IPS-18a (cell line): ENCODE measurements at regions not wholly inside any gene's neighbourhood (a gene's known extent, or its start where the extent isn't known, plus 50 kb on each side); places are given as distances from the start of the nearest gene placed in this dataset.

Experiments
- H3K27ac ChIP-seq: one replicate; pipeline ENCODE4 v1.5.1; 2013; ENCODE audit warnings: low read length
- H3K27me3 ChIP-seq: one replicate; pipeline ENCODE4 v1.6.1; 2013; ENCODE audit warnings: mild to moderate bottlenecking, low read length; ENCODE audit not compliant: control insufficient read depth, insufficient read depth
- H3K36me3 ChIP-seq: one replicate; pipeline ENCODE4 v1.6.1; 2013; ENCODE audit warnings: low read depth, low read length; ENCODE audit not compliant: control insufficient read depth
- H3K4me1 ChIP-seq: one replicate; pipeline ENCODE4 v1.6.1; 2013; ENCODE audit warnings: low read depth, low read length; ENCODE audit not compliant: control insufficient read depth
- H3K4me3 ChIP-seq: one replicate; pipeline ENCODE4 v1.5.1; 2013; ENCODE audit warnings: low read length
- H3K9ac ChIP-seq: one replicate; pipeline ENCODE4 v1.6.1; 2013; ENCODE audit warnings: mild to moderate bottlenecking, low read length, moderate library complexity
- H3K9me3 ChIP-seq: one replicate; pipeline ENCODE4 v1.6.1; 2013; ENCODE audit warnings: low read depth, low read length; ENCODE audit not compliant: control insufficient read depth

DNA sequence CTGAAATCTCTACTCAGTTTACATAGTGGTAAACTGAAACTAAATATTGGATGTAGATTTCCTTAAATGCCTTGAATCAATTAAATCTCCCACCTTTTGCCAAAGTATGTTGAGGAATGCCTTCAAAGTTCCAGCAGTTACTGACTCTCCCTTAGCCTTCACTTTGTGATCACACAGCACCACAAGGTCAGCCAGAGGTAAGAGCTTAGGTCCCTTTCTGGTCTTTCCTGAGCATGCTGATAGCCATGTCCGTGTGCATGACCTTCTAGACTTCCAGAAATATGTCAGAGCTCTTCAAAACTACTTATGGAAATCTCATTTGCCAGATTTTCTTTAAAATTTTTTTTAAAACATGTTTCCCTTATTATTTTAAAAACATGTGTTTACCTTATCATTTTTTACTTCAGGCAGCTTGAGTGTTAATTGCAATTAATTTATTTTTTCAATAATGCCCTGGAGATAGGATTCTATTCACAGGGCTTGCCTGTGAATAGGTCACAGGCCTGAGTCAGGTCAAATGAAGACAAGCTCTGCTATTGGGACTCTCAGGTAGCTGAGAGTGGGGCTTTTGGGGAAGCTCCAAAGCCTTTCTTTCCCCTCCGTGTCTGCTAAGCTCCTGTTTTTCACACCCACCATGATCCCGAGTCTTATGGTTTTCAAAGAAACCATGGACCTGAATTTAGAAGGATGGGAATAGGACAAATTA is 220.5 kb downstream of the CXCL12 start:
- Histone ChIP-seq H3K4me3 (no peak overlapping the region), H3K4me1 (no peaks in the 10 kb centered on the region), H3K27me3 (no peaks in the 10 kb centered on the region), H3K9ac (no peak overlapping the region), H3K9me3 (no peaks in the 10 kb centered on the region), H3K27ac (no peak overlapping the region), H3K36me3 (no peaks in the 10 kb centered on the region)

DNA sequence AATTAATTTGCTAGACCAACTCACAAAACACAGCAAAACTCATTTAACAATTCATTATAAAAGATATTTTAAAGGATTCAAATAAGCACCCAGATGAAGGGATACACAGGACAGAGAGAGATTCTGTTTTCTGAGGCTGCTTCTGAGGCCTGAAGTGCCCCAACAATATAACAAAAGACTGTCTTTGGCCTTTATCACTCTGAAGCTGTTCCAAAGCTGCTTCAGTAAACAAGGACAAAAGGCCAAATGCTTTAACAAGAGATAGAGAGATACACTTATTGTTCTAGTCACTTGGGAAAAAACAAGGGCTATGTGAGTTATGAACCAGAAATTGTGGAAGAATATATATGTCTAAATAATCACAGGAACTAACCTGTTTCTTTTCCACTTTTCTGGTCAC is 223.7 kb downstream of the CXCL12 start:
- H3K27me3 ChIP-seq, result no peaks in the 10 kb centered on the region
- H3K27ac ChIP-seq, result no peak overlapping the region
- H3K9me3 ChIP-seq, result no peaks in the 10 kb centered on the region

DNA sequence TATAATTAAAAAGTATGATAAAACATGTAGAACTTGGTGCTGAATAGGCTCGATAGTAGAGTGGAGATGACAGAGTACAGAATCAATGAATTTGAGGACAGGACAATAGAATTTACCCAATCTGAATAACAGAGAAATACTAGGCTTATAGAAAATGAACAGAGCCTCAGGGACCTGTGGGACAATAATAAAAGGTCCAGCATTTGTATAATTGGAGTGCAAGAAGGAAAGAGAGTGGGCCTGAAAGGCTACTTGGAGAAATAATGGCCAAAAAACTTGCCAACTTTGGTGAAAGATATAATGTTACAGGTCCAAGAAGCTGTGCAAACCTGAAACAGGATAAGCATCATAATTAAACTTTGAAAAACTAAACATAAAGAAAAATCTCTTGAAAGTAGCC is 227.3 kb downstream of the CXCL12 start:
- Histone ChIP-seq H3K36me3 (no peaks in the 10 kb centered on the region), H3K27ac (no peak overlapping the region), H3K4me1 (no peaks in the 10 kb centered on the region), H3K9ac (no peak overlapping the region), H3K9me3 (peaks cover 3% of the 10 kb centered on the region), H3K4me3 (no peak overlapping the region), H3K27me3 (no peaks in the 10 kb centered on the region)

More for the DNA sequence above, 223.7 kb downstream of the CXCL12 start:
- Histone ChIP-seq H3K36me3 (no peaks in the 10 kb centered on the region), H3K4me3 (no peak overlapping the region), H3K9ac (no peak overlapping the region), H3K4me1 (no peaks in the 10 kb centered on the region)

GRCh38 chr10:44154956-44155355 is 229.9 kb downstream of the CXCL12 start:
- Histone ChIP-seq H3K9ac (no peak overlapping the region), H3K27ac (no peak overlapping the region), H3K27me3 (no peaks in the 10 kb centered on the region), H3K4me1 (no peaks in the 10 kb centered on the region), H3K36me3 (no peaks in the 10 kb centered on the region), H3K4me3 (no peak overlapping the region), H3K9me3 (peaks cover 8% of the 10 kb centered on the region)

DNA sequence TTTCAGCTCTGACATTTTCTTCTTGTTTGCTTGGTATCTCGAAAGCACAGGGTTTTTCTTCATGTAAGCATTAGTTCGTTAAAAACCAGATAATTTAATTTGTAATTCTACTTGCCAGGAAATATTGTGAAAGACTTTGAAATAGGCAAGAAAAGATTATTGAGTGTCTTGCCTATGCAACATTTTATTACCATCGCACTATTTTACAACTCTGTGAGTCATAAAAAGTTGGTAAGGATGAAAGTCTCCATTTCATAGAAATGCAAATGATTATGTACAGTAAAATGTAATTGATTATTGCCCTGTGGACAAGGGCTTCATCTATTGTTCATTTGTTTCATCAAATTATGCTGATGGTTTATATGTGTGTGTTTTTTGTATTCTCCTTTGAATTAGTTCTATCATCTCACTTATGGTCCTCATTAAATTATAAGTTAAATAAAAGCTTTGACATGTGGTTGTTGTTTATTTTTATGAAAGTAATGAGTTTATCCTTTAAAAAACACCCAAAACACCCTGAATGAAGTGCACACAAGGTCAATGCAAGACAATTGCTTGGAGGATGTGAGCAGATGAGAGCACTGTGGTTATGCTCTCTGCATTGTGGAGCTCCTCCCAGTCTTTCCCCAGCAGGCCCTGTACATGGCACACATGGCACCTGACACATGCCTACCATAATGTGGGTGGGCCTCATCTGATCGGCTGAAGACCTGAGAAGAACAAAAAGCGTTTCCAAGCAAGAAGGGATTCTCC is 230.8 kb downstream of the CXCL12 start:
- H3K36me3 ChIP-seq, result no peaks in the 10 kb centered on the region
- H3K4me1 ChIP-seq, result no peaks in the 10 kb centered on the region
- no peak overlapping the region for H3K27ac ChIP-seq
- H3K27me3 ChIP-seq, result no peaks in the 10 kb centered on the region
- H3K4me3 ChIP-seq, result no peak overlapping the region
- no peak overlapping the region for H3K9ac ChIP-seq
- peaks cover 8% of the 10 kb centered on the region for H3K9me3 ChIP-seq

DNA sequence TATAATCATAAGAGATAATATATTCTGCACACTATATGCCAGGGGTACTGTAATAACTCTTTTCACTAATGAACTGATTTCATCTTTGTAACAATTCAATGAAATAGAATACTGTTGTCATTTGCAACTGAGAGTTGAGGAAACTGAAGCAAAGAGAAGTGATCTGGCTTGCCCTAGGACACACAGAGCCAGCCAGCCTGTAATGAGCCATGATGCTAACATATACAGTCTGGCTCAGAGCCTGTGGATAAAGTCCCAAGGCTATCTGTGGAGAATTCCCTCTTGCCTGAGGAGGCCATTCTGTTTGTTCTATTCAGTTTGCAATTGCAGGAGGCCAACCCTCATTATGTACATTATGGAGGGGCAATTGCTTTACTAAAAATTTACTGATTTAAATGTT is 241.3 kb downstream of the CXCL12 start:
- Histone ChIP-seq H3K27me3 (no peaks in the 10 kb centered on the region), H3K27ac (no peak overlapping the region), H3K4me1 (no peaks in the 10 kb centered on the region), H3K36me3 (no peaks in the 10 kb centered on the region), H3K9ac (no peak overlapping the region), H3K9me3 (no peaks in the 10 kb centered on the region), H3K4me3 (no peak overlapping the region)

DNA sequence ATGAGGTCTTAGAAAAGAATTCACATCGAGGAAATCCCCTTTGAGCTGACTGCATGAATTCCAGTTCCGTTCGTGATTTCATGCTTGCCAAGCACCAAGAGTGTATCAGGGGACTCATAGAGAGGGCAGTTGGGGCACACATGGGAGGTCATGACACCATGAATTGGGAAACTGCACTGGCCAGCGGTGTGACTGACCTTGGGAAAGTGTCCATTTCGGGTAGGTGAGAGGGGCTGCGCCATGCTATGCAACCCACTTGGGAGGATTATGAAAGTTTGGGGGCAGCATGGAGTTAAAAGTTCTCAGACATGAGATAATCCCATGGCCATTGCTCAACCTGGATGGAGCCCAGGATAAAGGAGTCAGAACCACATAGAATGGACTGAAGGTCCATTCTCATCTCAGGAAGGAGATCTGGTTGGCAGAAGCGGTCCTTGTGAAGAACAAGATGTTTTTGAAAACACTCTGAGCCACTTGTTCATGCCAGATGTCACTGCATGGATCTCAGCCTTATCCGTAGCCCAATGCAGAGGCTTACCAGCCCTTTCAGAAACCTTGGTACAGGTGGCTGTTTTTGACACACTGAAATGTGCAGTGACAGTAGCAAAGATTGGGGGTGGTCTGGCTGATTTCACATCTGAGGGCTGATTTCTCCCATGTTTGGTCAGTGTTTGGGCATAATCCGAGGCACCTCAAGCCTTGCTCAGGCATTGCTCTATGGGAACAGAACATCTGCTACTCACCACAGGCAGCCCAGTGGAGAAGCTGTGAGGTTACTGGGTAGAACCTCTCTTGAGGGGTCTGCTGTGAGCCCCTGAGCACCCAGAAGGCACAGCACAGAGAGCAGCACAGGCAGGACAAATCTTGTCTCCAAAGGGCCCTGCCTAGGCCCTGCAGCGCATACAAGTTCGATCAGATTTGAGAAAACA is 252.3 kb downstream of the CXCL12 start:
- no peaks in the 10 kb centered on the region for H3K27me3 ChIP-seq
- H3K36me3 ChIP-seq, result no peaks in the 10 kb centered on the region
- no peak overlapping the region for H3K4me3 ChIP-seq
- H3K27ac ChIP-seq, result no peak overlapping the region
- peaks cover 4% of the 10 kb centered on the region for H3K9me3 ChIP-seq
- H3K4me1 ChIP-seq, result no peaks in the 10 kb centered on the region
- H3K9ac ChIP-seq, result no peak overlapping the region

- H3K9ac ChIP-seq, result no peak overlapping the region
- H3K36me3 ChIP-seq, result no peaks in the 10 kb centered on the region
- H3K9me3 ChIP-seq, result no peaks in the 10 kb centered on the region
- no peak overlapping the region for H3K27ac ChIP-seq
- no peaks in the 10 kb centered on the region for H3K4me1 ChIP-seq
- H3K4me3 ChIP-seq, result no peak overlapping the region
- no peaks in the 10 kb centered on the region for H3K27me3 ChIP-seq
Measured at GRCh38 chr10:44126291-44126717, 258.6 kb downstream of the CXCL12 start.

- H3K4me1 ChIP-seq, result no peaks in the 10 kb centered on the region
- H3K4me3 ChIP-seq, result no peak overlapping the region
- no peaks in the 10 kb centered on the region for H3K27me3 ChIP-seq
- no peaks in the 10 kb centered on the region for H3K36me3 ChIP-seq
- no peak overlapping the region for H3K27ac ChIP-seq
- H3K9me3 ChIP-seq, result no peaks in the 10 kb centered on the region
- H3K9ac ChIP-seq, result no peak overlapping the region
Measured at GRCh38 chr10:44125879-44126278, 259.0 kb downstream of the CXCL12 start.

DNA sequence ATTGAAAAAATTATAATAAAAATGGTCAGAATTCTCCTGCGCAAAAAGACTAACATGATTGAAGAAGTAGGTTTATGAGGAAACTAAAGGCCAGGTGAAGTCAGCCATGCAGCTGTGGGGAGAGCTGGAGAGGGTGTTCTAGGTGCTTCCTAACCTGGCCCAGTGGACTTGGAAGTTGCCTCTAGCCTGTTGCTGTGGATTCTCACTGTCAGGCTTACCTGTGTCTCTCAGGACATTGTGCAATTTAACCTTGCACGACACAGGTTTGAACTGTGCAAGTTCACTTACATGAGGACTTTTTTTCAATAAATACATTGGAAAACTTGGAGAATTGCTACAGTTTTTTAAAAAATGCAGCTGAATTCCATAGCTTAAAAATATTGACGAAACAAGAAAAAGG is 266.4 kb downstream of the CXCL12 start:
- no peak overlapping the region for H3K4me3 ChIP-seq
- H3K36me3 ChIP-seq, result no peaks in the 10 kb centered on the region
- no peak overlapping the region for H3K27ac ChIP-seq
- no peak overlapping the region for H3K9ac ChIP-seq
- no peaks in the 10 kb centered on the region for H3K27me3 ChIP-seq
- no peaks in the 10 kb centered on the region for H3K4me1 ChIP-seq
- H3K9me3 ChIP-seq, result no peaks in the 10 kb centered on the region

DNA sequence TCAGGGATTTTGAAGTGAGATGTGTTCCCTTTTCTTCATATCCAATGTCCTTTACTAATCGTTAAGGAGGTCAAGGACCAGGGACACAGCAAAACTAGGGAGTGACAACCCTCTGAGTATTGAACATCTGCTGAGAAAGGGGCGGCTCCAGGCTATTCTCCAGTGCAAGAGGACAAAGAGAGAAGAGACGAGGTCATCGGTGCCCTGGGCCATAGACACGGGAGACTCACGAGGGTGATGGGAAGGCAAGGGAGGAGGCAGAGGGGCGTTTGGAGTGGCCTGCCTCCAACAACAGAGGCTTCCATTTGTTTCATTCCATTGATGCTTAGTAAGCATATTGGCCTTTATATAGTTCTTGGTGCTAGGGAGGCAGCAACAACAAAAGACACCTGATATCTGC is 268.4 kb downstream of the CXCL12 start:
- Histone ChIP-seq H3K27ac (no peak overlapping the region), H3K36me3 (no peaks in the 10 kb centered on the region), H3K27me3 (no peaks in the 10 kb centered on the region), H3K4me1 (no peaks in the 10 kb centered on the region), H3K9me3 (no peaks in the 10 kb centered on the region), H3K4me3 (no peak overlapping the region), H3K9ac (no peak overlapping the region)
